ENCODE measurements at regions not wholly inside any gene's neighbourhood (a gene's known extent, or its start where the extent isn't known, plus 50 kb on each side); places are given as distances from the start of the nearest gene placed in this dataset.

GRCh38 chr10:123434435-123435039, 231.6 kb upstream of the GPR26 start:
- Histone ChIP-seq H3K27me3 (ENCODE audit: control insufficient read depth in 3 of 3, insufficient read depth in 3 of 3, low read length in 3 of 3) (peaks cover 0 to 3% (median 0%) of the 10 kb centered on the region in 3 donors), H3K4me1 (ENCODE audit: control insufficient read depth in 3 of 3, insufficient read depth in 2 of 3, low read depth in 1 of 3, low read length in 2 of 3) (no peaks in the 10 kb centered on the region), H3K27ac (ENCODE audit: low read depth in 1 of 3, low read length in 2 of 3) (no peak overlapping the region), H3K9me3 (ENCODE audit: control insufficient read depth in 2 of 2, insufficient read depth in 1 of 2, low read depth in 1 of 2, low read length in 1 of 2) (no peaks in the 10 kb centered on the region), H3K4me3 (ENCODE audit: low read depth in 1 of 3, low read length in 3 of 3) (no peak overlapping the region), H3K36me3 (ENCODE audit: control insufficient read depth in 3 of 3, insufficient read depth in 2 of 3, low read depth in 1 of 3, low read length in 3 of 3) (no peaks in the 10 kb centered on the region)
- FAIRE-seq (no peak), DNase-seq (no peak)
- 75 to 86% (median 85%) methylated on average over 15 of the region's 15 CpGs for WGBS, 3 donors

GRCh38 chr10:123442901-123443300, 223.3 kb upstream of the GPR26 start:
- no peak for FAIRE-seq
- Histone ChIP-seq H3K27ac (ENCODE audit: low read depth in 1 of 3, low read length in 2 of 3) (no peak overlapping the region), H3K4me3 (ENCODE audit: low read depth in 1 of 3, low read length in 3 of 3) (no peak overlapping the region), H3K36me3 (ENCODE audit: control insufficient read depth in 3 of 3, insufficient read depth in 2 of 3, low read depth in 1 of 3, low read length in 3 of 3) (no peaks in the 10 kb centered on the region), H3K27me3 (ENCODE audit: control insufficient read depth in 3 of 3, insufficient read depth in 3 of 3, low read length in 3 of 3) (peaks cover 0 to 3% (median 0%) of the 10 kb centered on the region in 3 donors), H3K9me3 (ENCODE audit: control insufficient read depth in 2 of 2, insufficient read depth in 1 of 2, low read depth in 1 of 2, low read length in 1 of 2) (no peaks in the 10 kb centered on the region), H3K4me1 (ENCODE audit: control insufficient read depth in 3 of 3, insufficient read depth in 2 of 3, low read depth in 1 of 3, low read length in 2 of 3) (no peaks in the 10 kb centered on the region)
- WGBS, 3 donors = 73 to 85% (median 77%) methylated on average over 4 of the region's 4 CpGs
- no peak for DNase-seq

GRCh38 chr10:123443924-123444323, 222.2 kb upstream of the GPR26 start:
- peaks cover 0 to 3% (median 0%) of the 10 kb centered on the region in 3 donors for H3K27me3 ChIP-seq (ENCODE audit: control insufficient read depth in 3 of 3, insufficient read depth in 3 of 3, low read length in 3 of 3)
- no peak for FAIRE-seq

GRCh38 chr10:123445261-123445775, 220.8 kb upstream of the GPR26 start:
- Histone ChIP-seq H3K36me3 (ENCODE audit: control insufficient read depth in 3 of 3, insufficient read depth in 2 of 3, low read depth in 1 of 3, low read length in 3 of 3) (no peaks in the 10 kb centered on the region), H3K27ac (ENCODE audit: low read depth in 1 of 3, low read length in 2 of 3) (no peak overlapping the region), H3K27me3 (ENCODE audit: control insufficient read depth in 3 of 3, insufficient read depth in 3 of 3, low read length in 3 of 3) (no peaks in the 10 kb centered on the region), H3K4me1 (ENCODE audit: control insufficient read depth in 3 of 3, insufficient read depth in 2 of 3, low read depth in 1 of 3, low read length in 2 of 3) (no peaks in the 10 kb centered on the region), H3K9me3 (ENCODE audit: control insufficient read depth in 2 of 2, insufficient read depth in 1 of 2, low read depth in 1 of 2, low read length in 1 of 2) (no peaks in the 10 kb centered on the region), H3K4me3 (ENCODE audit: low read depth in 1 of 3, low read length in 3 of 3) (no peak overlapping the region)
- FAIRE-seq = no peak
- 78 to 83% (median 83%) methylated on average over 7 to 8 of the region's 8 CpGs for WGBS, 3 donors
- DNase-seq = no peak

More at GRCh38 chr10:123443924-123444323, 222.2 kb upstream of the GPR26 start:
- no peaks in the 10 kb centered on the region for H3K9me3 ChIP-seq (ENCODE audit: control insufficient read depth in 2 of 2, insufficient read depth in 1 of 2, low read depth in 1 of 2, low read length in 1 of 2)
- no peaks in the 10 kb centered on the region for H3K4me1 ChIP-seq (ENCODE audit: control insufficient read depth in 3 of 3, insufficient read depth in 2 of 3, low read depth in 1 of 3, low read length in 2 of 3)
- DNase-seq = no peak
- H3K27ac ChIP-seq (ENCODE audit: low read depth in 1 of 3, low read length in 2 of 3) = no peak overlapping the region
- no peak overlapping the region for H3K4me3 ChIP-seq (ENCODE audit: low read depth in 1 of 3, low read length in 3 of 3)
- H3K36me3 ChIP-seq (ENCODE audit: control insufficient read depth in 3 of 3, insufficient read depth in 2 of 3, low read depth in 1 of 3, low read length in 3 of 3) = no peaks in the 10 kb centered on the region

GRCh38 chr10:123446449-123447156, 219.6 kb upstream of the GPR26 start:
- Histone ChIP-seq H3K27ac (ENCODE audit: low read depth in 1 of 3, low read length in 2 of 3) (no peak overlapping the region), H3K4me3 (ENCODE audit: low read depth in 1 of 3, low read length in 3 of 3) (no peak overlapping the region), H3K36me3 (ENCODE audit: control insufficient read depth in 3 of 3, insufficient read depth in 2 of 3, low read depth in 1 of 3, low read length in 3 of 3) (no peaks in the 10 kb centered on the region), H3K27me3 (ENCODE audit: control insufficient read depth in 3 of 3, insufficient read depth in 3 of 3, low read length in 3 of 3) (no peaks in the 10 kb centered on the region), H3K9me3 (ENCODE audit: control insufficient read depth in 2 of 2, insufficient read depth in 1 of 2, low read depth in 1 of 2, low read length in 1 of 2) (no peaks in the 10 kb centered on the region), H3K4me1 (ENCODE audit: control insufficient read depth in 3 of 3, insufficient read depth in 2 of 3, low read depth in 1 of 3, low read length in 2 of 3) (no peaks in the 10 kb centered on the region)
- no peak for FAIRE-seq
- DNase-seq = no peak
- 66 to 72% (median 70%) methylated on average over 10 of the region's 10 CpGs for WGBS, 3 donors

GRCh38 chr10:123449234-123449962, 216.8 kb upstream of the GPR26 start:
- Histone ChIP-seq H3K4me1 (ENCODE audit: control insufficient read depth in 3 of 3, insufficient read depth in 2 of 3, low read depth in 1 of 3, low read length in 2 of 3) (no peaks in the 10 kb centered on the region), H3K27me3 (ENCODE audit: control insufficient read depth in 3 of 3, insufficient read depth in 3 of 3, low read length in 3 of 3) (no peaks in the 10 kb centered on the region), H3K36me3 (ENCODE audit: control insufficient read depth in 3 of 3, insufficient read depth in 2 of 3, low read depth in 1 of 3, low read length in 3 of 3) (no peaks in the 10 kb centered on the region), H3K27ac (ENCODE audit: low read depth in 1 of 3, low read length in 2 of 3) (no peak overlapping the region), H3K4me3 (ENCODE audit: low read depth in 1 of 3, low read length in 3 of 3) (no peak overlapping the region), H3K9me3 (ENCODE audit: control insufficient read depth in 2 of 2, insufficient read depth in 1 of 2, low read depth in 1 of 2, low read length in 1 of 2) (no peaks in the 10 kb centered on the region)
- FAIRE-seq = no peak
- DNase-seq = no peak
- 54 to 76% (median 65%) methylated on average over 7 of the region's 7 CpGs for WGBS, 3 donors

GRCh38 chr10:123450956-123451605, 215.1 kb upstream of the GPR26 start:
- WGBS, 3 donors = 62 to 71% (median 62%) methylated on average over 14 of the region's 14 CpGs
- no peaks in the 10 kb centered on the region for H3K9me3 ChIP-seq (ENCODE audit: control insufficient read depth in 2 of 2, insufficient read depth in 1 of 2, low read depth in 1 of 2, low read length in 1 of 2)
- no peak for FAIRE-seq

GRCh38 chr10:123451618-123452245, 214.4 kb upstream of the GPR26 start:
- no peak overlapping the region for H3K4me3 ChIP-seq (ENCODE audit: low read depth in 1 of 3, low read length in 3 of 3)
- WGBS, 3 donors = 62 to 71% (median 64%) methylated on average over 14 of the region's 14 CpGs
- no peak for FAIRE-seq
- no peaks in the 10 kb centered on the region for H3K4me1 ChIP-seq (ENCODE audit: control insufficient read depth in 3 of 3, insufficient read depth in 2 of 3, low read depth in 1 of 3, low read length in 2 of 3)
- no peaks in the 10 kb centered on the region for H3K27me3 ChIP-seq (ENCODE audit: control insufficient read depth in 3 of 3, insufficient read depth in 3 of 3, low read length in 3 of 3)
- no peak overlapping the region for H3K27ac ChIP-seq (ENCODE audit: low read depth in 1 of 3, low read length in 2 of 3)
- no peak for DNase-seq
- no peaks in the 10 kb centered on the region for H3K36me3 ChIP-seq (ENCODE audit: control insufficient read depth in 3 of 3, insufficient read depth in 2 of 3, low read depth in 1 of 3, low read length in 3 of 3)
- no peaks in the 10 kb centered on the region for H3K9me3 ChIP-seq (ENCODE audit: control insufficient read depth in 2 of 2, insufficient read depth in 1 of 2, low read depth in 1 of 2, low read length in 1 of 2)

More at GRCh38 chr10:123450956-123451605, 215.1 kb upstream of the GPR26 start:
- no peak overlapping the region for H3K27ac ChIP-seq (ENCODE audit: low read depth in 1 of 3, low read length in 2 of 3)
- DNase-seq = no peak
- H3K27me3 ChIP-seq (ENCODE audit: control insufficient read depth in 3 of 3, insufficient read depth in 3 of 3, low read length in 3 of 3) = no peaks in the 10 kb centered on the region
- no peak overlapping the region for H3K4me3 ChIP-seq (ENCODE audit: low read depth in 1 of 3, low read length in 3 of 3)
- H3K36me3 ChIP-seq (ENCODE audit: control insufficient read depth in 3 of 3, insufficient read depth in 2 of 3, low read depth in 1 of 3, low read length in 3 of 3) = no peaks in the 10 kb centered on the region
- no peaks in the 10 kb centered on the region for H3K4me1 ChIP-seq (ENCODE audit: control insufficient read depth in 3 of 3, insufficient read depth in 2 of 3, low read depth in 1 of 3, low read length in 2 of 3)

All from small intestine (tissue), 7 donors.